NCI-H1417 (cell line): ENCODE measurements at regions not wholly inside any gene's neighbourhood (a gene's known extent, or its start where the extent isn't known, plus 50 kb on each side); places are given as distances from the start of the nearest gene placed in this dataset.
"Not testable (repeated sequence)": the region's sequence is repeated elsewhere in the genome, so short reads cannot be mapped to it uniquely, and the experiment has no call there.

ENCODE experiments used
- DNase-seq, 3 experiments: peaks; one replicate each; lab custom pipeline; 2025; lab: John Stamatoyannopoulos, UW

DNA sequence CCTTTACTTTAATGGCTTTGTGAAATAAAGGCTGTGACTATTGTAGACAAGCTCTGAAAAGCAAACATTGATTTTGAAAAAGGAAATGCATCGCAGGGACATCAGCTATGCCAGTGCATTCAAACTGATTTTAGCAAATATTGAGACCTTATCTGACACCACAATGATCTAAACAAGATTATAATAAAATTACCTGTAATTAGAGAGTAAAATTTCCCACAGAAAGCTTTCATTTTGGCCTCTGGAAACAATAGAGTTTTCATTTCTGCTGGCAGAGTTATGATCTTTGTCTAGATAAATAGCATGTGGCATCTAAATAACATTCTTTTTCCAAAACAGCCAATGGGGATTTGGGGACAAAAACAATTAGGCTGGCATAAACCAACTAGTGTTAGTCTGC is 650.4 kb upstream of the PRMT6 start:
- DNase-seq = peak in 1 of 3 experiments; percentile 37

DNA sequence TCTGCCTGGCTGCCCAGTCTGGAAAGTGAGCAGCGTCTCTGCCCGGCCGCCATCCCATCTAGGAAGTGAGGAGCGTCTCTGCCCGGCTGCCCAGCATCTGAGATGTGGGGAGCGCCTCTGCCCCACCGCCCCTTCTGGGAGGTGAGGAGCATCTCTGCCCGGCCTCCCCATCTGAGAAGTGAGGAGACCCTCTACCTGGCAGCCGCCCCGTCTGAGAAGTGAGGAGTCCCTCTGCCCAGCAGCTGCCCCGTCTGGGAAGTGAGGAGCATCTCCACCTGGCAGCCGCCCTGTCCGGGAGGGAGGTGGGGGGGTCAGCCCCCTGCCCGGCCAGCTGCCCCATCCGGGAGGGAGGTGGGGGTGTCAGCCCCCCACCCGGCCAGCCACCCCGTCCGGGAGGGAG is 644.2 kb upstream of the PRMT6 start:
- not testable (repeated sequence) for DNase-seq

DNA sequence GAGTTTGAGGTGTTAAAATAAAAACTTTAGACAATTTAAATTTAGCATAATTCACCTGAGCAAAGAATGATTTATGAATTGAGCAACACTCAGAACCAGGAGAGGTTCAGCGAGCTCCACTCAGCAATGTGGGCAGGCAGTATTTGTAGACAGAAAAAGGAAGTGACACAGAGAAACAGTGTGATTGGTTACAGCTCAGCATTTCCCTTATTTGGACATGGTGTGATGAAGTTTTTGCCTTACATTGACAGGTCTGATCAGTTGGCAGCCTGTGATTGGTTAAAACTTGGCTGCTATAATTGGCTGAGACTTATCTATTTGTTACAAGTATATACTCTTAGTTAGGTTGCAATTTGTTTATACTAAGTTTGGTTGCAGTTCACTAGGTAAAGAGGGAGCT is 621.2 kb upstream of the PRMT6 start:
- no peak for DNase-seq

DNA sequence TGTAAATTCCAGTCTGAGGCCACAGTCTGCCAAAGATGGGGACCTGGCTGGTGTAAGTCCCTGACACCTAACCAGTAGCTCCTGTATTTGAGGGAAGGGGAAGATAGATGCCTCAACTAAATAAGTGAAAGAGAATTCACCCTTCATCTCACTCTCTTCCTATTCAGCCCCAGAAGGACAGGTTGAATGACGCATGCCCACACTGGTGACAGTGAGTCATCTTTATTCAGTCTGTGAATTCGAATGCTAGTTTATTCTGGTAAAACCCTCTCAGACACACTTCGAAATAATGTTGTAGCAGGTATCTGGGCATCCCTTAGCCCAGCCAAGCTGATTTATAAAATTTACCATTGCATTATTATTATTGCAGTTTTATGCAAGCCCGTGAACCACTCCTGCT is 617.0 kb upstream of the PRMT6 start:
- no peak for DNase-seq

DNA sequence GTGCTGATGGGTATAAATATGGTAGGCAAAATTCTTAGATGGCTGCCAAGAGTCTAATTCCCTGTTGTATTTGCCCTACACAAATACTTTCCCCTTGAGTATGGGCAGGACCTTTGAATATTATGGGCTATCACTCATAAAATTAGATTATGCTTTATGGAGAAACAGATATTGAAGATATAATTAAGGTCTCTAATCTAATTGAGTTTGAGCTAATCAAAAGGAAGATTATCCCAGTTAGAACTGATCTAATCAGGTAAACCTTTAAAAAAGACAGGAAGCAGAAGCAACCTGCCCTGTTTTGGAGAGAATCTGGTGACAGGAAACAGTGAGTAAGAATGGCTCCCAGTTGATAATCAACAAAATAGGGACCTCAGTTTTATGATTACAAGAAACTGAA is 609.0 kb upstream of the PRMT6 start:
- no peak for DNase-seq

DNA sequence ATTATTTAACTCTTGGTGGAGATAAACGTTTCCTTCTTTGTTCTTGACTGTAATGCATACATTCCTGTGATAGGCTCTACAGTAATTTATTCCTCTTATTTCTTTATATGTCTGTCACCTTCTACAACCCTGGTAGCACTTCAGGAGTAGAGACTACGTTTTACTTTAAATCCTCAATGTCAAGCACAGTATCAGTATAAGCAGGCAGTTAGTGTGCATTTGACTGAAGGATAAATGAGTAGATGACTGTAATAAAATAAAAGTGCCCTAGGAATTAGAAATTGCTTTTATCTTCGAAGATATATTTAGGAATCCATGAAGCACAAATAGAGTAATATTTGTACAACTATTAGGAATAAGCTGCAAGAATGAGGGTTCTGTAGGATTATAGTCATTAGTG is 599.6 kb upstream of the PRMT6 start:
- peak in 2 of 3 experiments; percentile 27 to 75 for DNase-seq

- peak in 1 of 3 experiments; percentile 64 for DNase-seq
These were observed 599.1 kb upstream of the PRMT6 start for GRCh38 chr1:106457368-106457767.

DNA sequence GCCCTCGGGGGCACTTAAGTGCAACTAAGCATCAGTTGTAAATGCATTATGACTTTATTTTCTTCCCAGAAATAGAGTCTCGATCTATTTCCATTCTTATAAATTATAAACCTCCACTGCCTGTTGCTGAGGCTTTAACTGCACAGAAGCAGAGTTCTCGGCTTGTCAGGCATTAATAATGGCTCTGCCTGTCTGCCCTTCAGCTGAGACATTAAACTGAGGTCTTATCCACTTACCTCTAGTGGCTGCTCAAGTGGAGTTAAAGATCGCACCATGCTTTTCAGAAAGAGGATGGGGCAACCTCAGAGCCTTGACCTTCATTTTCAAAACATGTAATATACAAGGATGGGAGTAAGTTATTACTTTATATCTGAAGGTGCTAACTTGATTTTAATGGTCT is 597.6 kb upstream of the PRMT6 start:
- peak in 2 of 3 experiments; percentile 13 to 56 for DNase-seq

DNA sequence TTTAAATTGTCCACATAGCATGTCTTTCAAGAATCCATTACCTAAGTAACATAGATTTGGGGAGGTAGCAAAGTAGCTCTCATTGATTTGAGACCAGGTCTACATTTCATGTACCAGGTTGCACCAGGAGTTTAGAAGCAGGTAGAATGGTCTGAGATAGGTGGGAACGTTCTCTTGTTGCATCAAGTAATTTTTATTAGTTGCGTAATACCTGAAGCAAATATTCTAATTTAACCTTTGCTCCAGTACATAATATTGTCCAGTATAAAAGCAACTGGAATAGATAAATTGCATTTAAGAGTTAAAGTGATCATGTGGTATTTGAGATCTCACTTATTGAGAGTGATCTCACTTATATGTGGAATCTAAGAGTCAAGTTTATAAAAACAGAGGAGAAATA is 597.1 kb upstream of the PRMT6 start:
- no peak for DNase-seq

DNA sequence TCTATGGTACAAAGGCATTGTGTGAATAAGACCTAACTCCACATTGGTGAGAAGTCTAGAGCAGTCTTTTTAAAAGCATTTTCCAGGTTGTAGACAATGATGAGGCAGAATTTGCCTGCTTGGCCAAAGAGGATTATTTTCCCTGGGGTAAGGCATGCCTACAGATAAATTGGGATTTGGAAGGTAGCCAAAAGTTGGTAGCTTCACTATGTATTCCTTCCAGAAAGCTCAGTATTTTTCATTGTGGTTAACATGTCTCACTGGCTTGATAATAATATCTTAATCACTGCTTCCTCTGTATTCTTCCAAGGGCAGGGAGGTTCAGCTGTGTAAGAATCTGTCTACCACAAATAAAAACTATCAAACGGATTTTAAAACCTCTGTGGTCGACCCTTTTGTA is 590.8 kb upstream of the PRMT6 start:
- DNase-seq = no peak

- no peak for DNase-seq
These were observed 575.8 kb upstream of the PRMT6 start for GRCh38 chr1:106480629-106481028.

- DNase-seq = no peak
These were observed 563.6 kb upstream of the PRMT6 start for GRCh38 chr1:106492880-106493279.

- DNase-seq = no peak
These were observed 561.8 kb upstream of the PRMT6 start for GRCh38 chr1:106494646-106495045.

DNA sequence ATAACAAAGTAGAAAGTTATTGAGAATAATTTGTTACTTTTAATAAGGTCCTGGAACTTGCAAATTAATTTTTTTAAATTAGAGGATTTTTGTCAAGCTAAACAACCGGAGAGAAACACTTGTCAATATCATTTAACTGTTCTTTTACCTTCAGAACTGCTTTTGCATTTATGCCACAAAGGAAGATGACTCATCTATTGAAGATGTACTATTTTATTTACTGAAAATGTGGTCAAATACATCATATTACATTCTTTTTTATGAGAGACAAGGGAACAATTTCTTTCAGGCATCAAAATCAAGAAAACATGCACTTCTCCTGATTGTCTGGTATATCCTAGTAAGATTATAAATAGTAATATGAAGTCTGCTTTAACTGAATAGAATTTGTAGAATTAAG is 558.2 kb upstream of the PRMT6 start:
- no peak for DNase-seq

GRCh38 chr1:106502659-106503058 is 553.8 kb upstream of the PRMT6 start:
- DNase-seq = no peak

DNA sequence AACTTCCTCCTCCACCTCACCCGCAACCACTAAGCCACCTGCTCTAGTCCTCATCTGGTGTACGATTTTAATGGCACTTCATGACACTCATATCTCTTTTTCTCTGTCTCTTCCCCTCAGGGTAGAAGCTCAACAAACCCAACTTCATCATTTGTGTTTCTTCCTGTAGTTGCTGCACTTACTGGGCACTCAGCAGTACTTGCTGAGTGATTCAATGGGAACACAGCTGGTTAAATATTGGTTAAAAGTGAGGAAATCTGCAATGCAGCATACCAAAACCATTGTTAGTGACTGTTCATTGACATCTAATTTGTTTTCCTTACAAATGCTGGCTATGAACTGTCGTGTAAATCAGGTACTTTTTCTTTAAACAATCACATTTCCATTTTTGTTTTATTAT is 541.1 kb upstream of the PRMT6 start:
- peak; percentile 23 to 76 (median 72) for DNase-seq

GRCh38 chr1:106517224-106517623 is 539.2 kb upstream of the PRMT6 start:
- no peak for DNase-seq

DNA sequence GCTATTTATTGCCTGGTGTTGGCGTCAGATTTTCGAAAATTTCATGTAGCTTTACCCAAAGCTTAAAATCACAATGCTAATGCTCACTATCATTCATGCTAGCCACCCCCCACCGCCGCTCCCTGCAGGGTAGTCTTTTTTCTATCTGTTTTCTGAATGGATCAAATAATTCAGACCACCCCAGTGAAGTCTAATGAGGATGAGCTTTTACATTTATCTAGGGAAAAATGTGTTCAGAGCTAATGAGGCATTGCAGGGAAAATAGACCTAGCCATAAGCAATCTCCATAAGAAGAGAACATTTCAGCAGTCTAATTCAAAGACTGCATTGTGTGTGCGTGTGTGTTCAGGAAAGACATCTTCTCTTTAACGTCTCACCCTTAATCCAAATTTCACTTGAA is 533.0 kb upstream of the PRMT6 start:
- DNase-seq = no peak

GRCh38 chr1:106524631-106525030 is 531.8 kb upstream of the PRMT6 start:
- no peak for DNase-seq

- no peak for DNase-seq
These were observed 529.8 kb upstream of the PRMT6 start for GRCh38 chr1:106526650-106527049.

GRCh38 chr1:106534612-106535011 is 521.9 kb upstream of the PRMT6 start:
- DNase-seq = no peak

DNA sequence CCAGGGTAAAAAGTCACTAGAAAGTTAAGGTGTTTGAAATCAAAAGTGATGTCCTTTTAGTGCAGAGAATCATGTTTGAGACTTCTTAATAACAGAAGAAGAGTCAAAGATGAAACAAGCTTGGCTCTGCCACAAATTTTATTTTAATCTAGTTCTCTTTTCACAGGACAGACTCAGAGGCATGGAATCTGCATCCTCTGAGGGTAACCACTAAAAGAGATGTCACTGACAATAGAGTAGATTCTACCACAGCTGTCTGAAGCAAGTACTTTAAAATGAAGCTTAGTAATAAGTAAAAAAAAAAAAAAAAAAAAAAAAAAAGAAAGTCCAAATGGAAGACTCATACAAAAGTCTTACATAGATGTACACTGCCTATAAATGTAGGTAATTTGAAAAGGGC is 519.7 kb upstream of the PRMT6 start:
- DNase-seq = no peak

GRCh38 chr1:106548726-106549125 is 507.7 kb upstream of the PRMT6 start:
- no peak for DNase-seq

- no peak for DNase-seq
These were observed 502.2 kb upstream of the PRMT6 start for GRCh38 chr1:106554294-106554693.

DNA sequence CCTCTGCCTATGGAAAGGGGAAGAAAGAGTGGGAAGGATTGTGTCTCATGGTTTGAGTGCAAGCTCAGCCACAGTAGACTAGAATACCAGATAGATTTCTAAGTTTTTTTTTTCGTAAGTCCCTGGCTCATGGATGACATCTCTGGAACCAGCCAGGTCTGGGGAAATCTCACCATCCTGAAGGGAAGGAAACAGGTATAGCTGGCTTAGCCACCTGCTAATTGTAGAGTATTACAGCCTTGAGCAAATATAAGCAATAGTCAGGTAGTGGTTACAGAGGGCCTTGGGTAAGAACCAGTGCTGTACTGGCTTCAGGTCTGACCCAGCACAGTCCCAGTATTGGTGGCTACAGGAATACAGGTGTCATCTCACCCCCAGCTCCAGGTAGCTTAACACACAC is 500.9 kb upstream of the PRMT6 start:
- peak in 1 of 3 experiments; percentile 21 for DNase-seq
